HepG2 (cell line): ENCODE measurements at regions not wholly inside any gene's neighbourhood (a gene's known extent, or its start where the extent isn't known, plus 50 kb on each side); places are given as distances from the start of the nearest gene placed in this dataset.

Experiments used
- ATAC-seq: fragments of 200-7000 bp; cut with Tn5 transposase; 3 replicates; pipeline ENCODE4 v1.9.1; 2020; ENCODE audit warnings: mild to moderate bottlenecking, moderate library complexity
- BruUV-seq: library from RNA; stranded (reverse); fragments of 400-500 nt; replicated peaks from 2 replicates; lab custom pipeline; 2021; lab: Mats Ljungman, UMichigan
- CTCF ChIA-PET: fragments of 300-600 bp; formaldehyde crosslinking; extraction: SDS; loops from one replicate; lab custom pipeline; 2021; ENCODE audit warnings: low total read pairs, inconsistent platforms, low intra/inter-chr PET ratio; lab: Yijun Ruan, JAX
- POLR2A ChIA-PET: fragments of 350-600 bp; sonication (Branson Sonifier 250); formaldehyde crosslinking; loops from one replicate; lab custom pipeline; 2020; ENCODE audit warnings: antibody characterized with exemption, inconsistent platforms; lab: Yijun Ruan, JAX
- DNase-seq: peaks from one replicate; pipeline ENCODE4 v3.0.0-alpha.2; 2015; ENCODE audit warnings: low spot score
- FAIRE-seq: peaks from 3 replicates; lab custom pipeline; 2011; peaks lifted over from hg19 to GRCh38; lab: Jason Lieb, UNC
- H2AFZ ChIP-seq: one replicate; pipeline ENCODE4 v1.6.1; 2011; ENCODE audit warnings: low read length, inconsistent platforms
- H3K27ac ChIP-seq: fragments of 300-600 bp; 3 replicates; pipeline ENCODE4 v1.8.0; 2011; ENCODE audit warnings: mixed run types, mild to moderate bottlenecking, mixed read lengths, low read length, inconsistent platforms; ENCODE audit not compliant: insufficient read depth; ENCODE audit errors: extremely low read length
- H3K27me3 ChIP-seq, 2 experiments: fragments of 200-600 bp in 1 of 2; 2 replicates in 1 of 2; 3 replicates in 1 of 2; pipeline versions ENCODE4 v1.6.0 to v1.8.0; 2011; ENCODE audit warnings: low read length in 2 of 2, mild to moderate bottlenecking in 2 of 2, moderate library complexity in 2 of 2, inconsistent platforms in 1 of 2; ENCODE audit not compliant: insufficient read depth in 2 of 2, control insufficient read depth in 1 of 2
- H3K36me3 ChIP-seq, 2 experiments: fragments of 200-600 bp in 1 of 2; replicated peaks in 1 of 2; 2 replicates in 1 of 2; 3 replicates in 1 of 2; pipeline versions ENCODE4 v1.5.1 to v1.8.0; 2011; ENCODE audit warnings: low read length in 2 of 2, inconsistent platforms in 1 of 2; ENCODE audit not compliant: insufficient read depth in 2 of 2, control insufficient read depth in 1 of 2
- H3K4me1 ChIP-seq: 2 replicates; pipeline ENCODE4 v1.5.1; 2012; ENCODE audit warnings: low read length, inconsistent platforms; ENCODE audit not compliant: insufficient read depth
- H3K4me2 ChIP-seq: 2 replicates; pipeline ENCODE4 v1.6.0; 2011; ENCODE audit warnings: low read depth, low read length, inconsistent platforms
- H3K4me3 ChIP-seq, 3 experiments: fragments of 200-600 bp in 1 of 3; sonication (generic), shearing (Covaris generic) in 1 of 3; replicated peaks in 1 of 3; 2 replicates each; pipeline ENCODE4 v1.5.1; 2011 to 2016; ENCODE audit warnings: low read length in 3 of 3, inconsistent platforms in 2 of 3, low read depth in 2 of 3, mild to moderate bottlenecking in 2 of 3, control low read depth in 1 of 3, mixed read lengths in 1 of 3; ENCODE audit not compliant: insufficient read depth in 1 of 3
- H3K79me2 ChIP-seq: one replicate; pipeline ENCODE4 v1.6.1; 2011; ENCODE audit warnings: low read length, inconsistent platforms; ENCODE audit not compliant: insufficient read depth
- H3K9ac ChIP-seq: 2 replicates; pipeline ENCODE4 v1.6.0; 2011; ENCODE audit warnings: mild to moderate bottlenecking, low read depth, low read length, inconsistent platforms; ENCODE audit not compliant: insufficient read depth
- H3K9me3 ChIP-seq: 2 replicates; pipeline ENCODE4 v1.5.1; 2012; ENCODE audit warnings: mild to moderate bottlenecking, low read length
- H4K20me1 ChIP-seq: 2 replicates; pipeline ENCODE4 v1.6.0; 2011; ENCODE audit warnings: inconsistent platforms, mild to moderate bottlenecking, low read length, moderate library complexity; ENCODE audit not compliant: insufficient read depth
- ARNT ChIP-seq: fragments of 450-650 bp; IDR thresholded peaks from 2 replicates; pipeline ENCODE4 v1.6.1; 2017
- ARNT2 ChIP-seq: sonication (generic); formaldehyde crosslinking; IDR thresholded peaks from 2 replicates; pipeline ENCODE4 v1.8.0; 2022; ENCODE audit warnings: mild to moderate bottlenecking, low read depth, missing genetic modification reagents, moderate library complexity
- BRCA1 ChIP-seq: sonication (generic); formaldehyde crosslinking; IDR thresholded peaks from 2 replicates; pipeline ENCODE4 v1.4.0; 2020; ENCODE audit warnings: missing genetic modification reagents
- FLYWCH1 ChIP-seq: sonication (generic); formaldehyde crosslinking; IDR thresholded peaks from 2 replicates; pipeline ENCODE4 v1.8.1; 2023; ENCODE audit warnings: mild to moderate bottlenecking, missing genetic modification reagents
- HNF4A ChIP-seq: sonication (generic); formaldehyde crosslinking; IDR thresholded peaks from 2 replicates; pipeline ENCODE4 v1.4.0; 2020; ENCODE audit warnings: missing genetic modification reagents
- HNRNPUL1 ChIP-seq: fragments of 200-400 bp; formaldehyde crosslinking; IDR thresholded peaks from 2 replicates; pipeline ENCODE4 v1.6.1; 2017; ENCODE audit warnings: low read depth, mild to moderate bottlenecking, low read length, moderate library complexity
- MAX ChIP-seq: IDR thresholded peaks from 2 replicates; pipeline ENCODE4 v1.6.1; 2012; ENCODE audit warnings: inconsistent platforms
- MED8 ChIP-seq: sonication (generic); formaldehyde crosslinking; IDR thresholded peaks from 2 replicates; pipeline ENCODE4 v1.8.1; 2023; ENCODE audit warnings: mild to moderate bottlenecking, missing genetic modification reagents; ENCODE audit not compliant: insufficient replicate concordance
- MTA1 ChIP-seq: sonication (generic); formaldehyde crosslinking; IDR thresholded peaks from 2 replicates; pipeline ENCODE4 v1.4.0; 2020; ENCODE audit warnings: missing genetic modification reagents, mild to moderate bottlenecking, borderline replicate concordance
- NFIB ChIP-seq: sonication (generic); formaldehyde crosslinking; IDR thresholded peaks from 2 replicates; pipeline ENCODE4 v1.9.0; 2021; ENCODE audit warnings: missing genetic modification reagents, mild to moderate bottlenecking, borderline replicate concordance
- PLRG1 ChIP-seq: fragments of 450-650 bp; conservative IDR thresholded peaks from 2 replicates; pipeline ENCODE4 v1.6.1; 2016
- ZC3H4 ChIP-seq: sonication (generic); formaldehyde crosslinking; IDR thresholded peaks from 2 replicates; pipeline ENCODE4 v1.4.0; 2020; ENCODE audit warnings: missing genetic modification reagents, borderline replicate concordance
- ZFP90 ChIP-seq: sonication (generic); formaldehyde crosslinking; IDR thresholded peaks from 2 replicates; pipeline ENCODE4 v1.8.0; 2022; ENCODE audit warnings: missing genetic modification reagents, mild to moderate bottlenecking, inconsistent platforms, borderline replicate concordance
- ZNF496 ChIP-seq: sonication (generic); formaldehyde crosslinking; IDR thresholded peaks from 2 replicates; pipeline ENCODE4 v1.8.1; 2023; ENCODE audit warnings: mild to moderate bottlenecking, moderate library complexity, missing genetic modification reagents; ENCODE audit not compliant: insufficient replicate concordance
- ZNF598 ChIP-seq: sonication (generic); formaldehyde crosslinking; IDR thresholded peaks from 2 replicates; pipeline ENCODE4 v1.5.1; 2020; ENCODE audit warnings: mild to moderate bottlenecking, missing genetic modification reagents, borderline replicate concordance
- ZNF691 ChIP-seq: sonication (generic); formaldehyde crosslinking; IDR thresholded peaks from 2 replicates; pipeline ENCODE4 v1.4.0; 2020; ENCODE audit warnings: missing genetic modification reagents, low read depth, mild to moderate bottlenecking, borderline replicate concordance
- WGBS: methylation state at CpG from one replicate; pipeline ENCODE4 v1.1.6; 2017; ENCODE audit warnings: low lambda C conversion rate; 5-methylcytosine and 5-hydroxymethylcytosine counted together
- in situ Hi-C: cut with HindIII; loops from 2 replicates; pipeline ENCODE4 v1.10.0; 2017; ENCODE audit warnings: low pct_unique_long_range_greater_than_20kb; ENCODE audit not compliant: extremely low pct_ligation_motif_present
- intact Hi-C: fragments of 100-400 bp; cut with micrococcal nuclease; formaldehyde crosslinking; loops from one replicate; pipeline ENCODE4 v1.10.0; 2022; ENCODE audit not compliant: unreplicated experiment
- TF ChIP-seq, protein P1 (sequence below): sonication (generic); formaldehyde crosslinking; IDR thresholded peaks from 2 replicates; pipeline ENCODE4 v1.4.0; 2020; ENCODE audit warnings: missing genetic modification reagents, mild to moderate bottlenecking, borderline replicate concordance
- TF ChIP-seq, protein P2 (sequence below): sonication (generic); formaldehyde crosslinking; IDR thresholded peaks from 2 replicates; pipeline ENCODE4 v1.4.0; 2020; ENCODE audit warnings: mild to moderate bottlenecking, low read depth, missing genetic modification reagents

- WGBS, result 10% methylated on average over 3 of the region's 3 CpGs
- POLR2A ChIA-PET, result no interaction called here
These were observed 102.9 kb upstream of the APC start for GRCh38 chr5:112634796-112635195.

GRCh38 chr5:112635276-112635675 is 102.4 kb upstream of the APC start:
- Histone ChIP-seq H4K20me1 (no peaks in the 10 kb centered on the region), H3K36me3 (no peaks in the 10 kb centered on the region), H3K9ac (no peak overlapping the region), H3K4me2 (no peak overlapping the region), H3K27ac (no peak overlapping the region), H3K27me3 (0 out of 5 replicates have a peak, but pooled peaks cover 0 to under 1% of the 10 kb centered on the region in 2 experiments), H3K79me2 (no peaks in the 10 kb centered on the region), H2AFZ (no peak overlapping the region), H3K4me3 (no peak overlapping the region), H3K4me1 (no peaks in the 10 kb centered on the region), H3K9me3 (no peaks in the 10 kb centered on the region)
- FAIRE-seq (no peak), DNase-seq (no peak), ATAC-seq (no peak)
- BruUV-seq, result no TSS peak
- CTCF ChIA-PET, result no interaction called here
- in situ Hi-C loops, result no loop called here
- 32% methylated on average over 3 of the region's 3 CpGs for WGBS
- intact Hi-C loops, result no loop called here
- POLR2A ChIA-PET, result no interaction called here
- TF ChIP-seq ZNF691 (CRISPR knock-in tag), result no peak
- no peak for TF ChIP-seq ARNT
- no peak for TF ChIP-seq BRCA1 (CRISPR knock-in tag)
- no peak for TF ChIP-seq ZNF496 (CRISPR knock-in tag)
- no peak for TF ChIP-seq ZNF598
- TF ChIP-seq, protein P1, sequence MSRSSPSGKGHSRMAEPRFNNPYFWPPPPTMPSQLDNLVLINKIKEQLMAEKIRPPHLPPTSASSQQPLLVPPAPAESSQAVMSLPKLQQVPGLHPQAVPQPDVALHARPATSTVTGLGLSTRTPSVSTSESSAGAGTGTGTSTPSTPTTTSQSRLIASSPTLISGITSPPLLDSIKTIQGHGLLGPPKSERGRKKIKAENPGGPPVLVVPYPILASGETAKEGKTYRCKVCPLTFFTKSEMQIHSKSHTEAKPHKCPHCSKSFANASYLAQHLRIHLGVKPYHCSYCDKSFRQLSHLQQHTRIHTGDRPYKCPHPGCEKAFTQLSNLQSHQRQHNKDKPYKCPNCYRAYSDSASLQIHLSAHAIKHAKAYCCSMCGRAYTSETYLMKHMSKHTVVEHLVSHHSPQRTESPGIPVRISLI (CRISPR knock-in tag), result no peak
- TF ChIP-seq ZFP90 (CRISPR knock-in tag), result no peak
- TF ChIP-seq, protein P2, sequence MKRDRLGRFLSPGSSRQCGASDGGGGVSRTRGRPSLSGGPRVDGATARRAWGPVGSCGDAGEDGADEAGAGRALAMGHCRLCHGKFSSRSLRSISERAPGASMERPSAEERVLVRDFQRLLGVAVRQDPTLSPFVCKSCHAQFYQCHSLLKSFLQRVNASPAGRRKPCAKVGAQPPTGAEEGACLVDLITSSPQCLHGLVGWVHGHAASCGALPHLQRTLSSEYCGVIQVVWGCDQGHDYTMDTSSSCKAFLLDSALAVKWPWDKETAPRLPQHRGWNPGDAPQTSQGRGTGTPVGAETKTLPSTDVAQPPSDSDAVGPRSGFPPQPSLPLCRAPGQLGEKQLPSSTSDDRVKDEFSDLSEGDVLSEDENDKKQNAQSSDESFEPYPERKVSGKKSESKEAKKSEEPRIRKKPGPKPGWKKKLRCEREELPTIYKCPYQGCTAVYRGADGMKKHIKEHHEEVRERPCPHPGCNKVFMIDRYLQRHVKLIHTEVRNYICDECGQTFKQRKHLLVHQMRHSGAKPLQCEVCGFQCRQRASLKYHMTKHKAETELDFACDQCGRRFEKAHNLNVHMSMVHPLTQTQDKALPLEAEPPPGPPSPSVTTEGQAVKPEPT (CRISPR knock-in tag), result no peak
- TF ChIP-seq NFIB (CRISPR knock-in tag), result no peak

More at GRCh38 chr5:112634796-112635195, 102.9 kb upstream of the APC start:
- Histone ChIP-seq H3K27ac (no peak overlapping the region), H2AFZ (no peak overlapping the region), H3K4me3 (no peak overlapping the region), H3K79me2 (no peaks in the 10 kb centered on the region), H3K4me1 (no peaks in the 10 kb centered on the region), H3K9ac (no peak overlapping the region), H3K36me3 (no peaks in the 10 kb centered on the region), H3K4me2 (no peak overlapping the region), H3K9me3 (no peaks in the 10 kb centered on the region), H4K20me1 (no peaks in the 10 kb centered on the region), H3K27me3 (no peaks in the 10 kb centered on the region)
- in situ Hi-C loops, result no loop called here
- TF ChIP-seq ARNT2 (CRISPR knock-in tag) (no peak), HNRNPUL1 (no peak), FLYWCH1 (CRISPR knock-in tag) (no peak), PLRG1 (no peak), MAX (no peak), MTA1 (CRISPR knock-in tag) (no peak), MED8 (no peak), ZC3H4 (CRISPR knock-in tag) (no peak), HNF4A (CRISPR knock-in tag) (no peak)
- intact Hi-C loops, result no loop called here
- DNase-seq (no peak), FAIRE-seq (no peak), ATAC-seq (no peak)
- BruUV-seq, result no TSS peak
- CTCF ChIA-PET, result no interaction called here
